GM18507 (cell line): ENCODE measurements at regions not wholly inside any gene's neighbourhood (a gene's known extent, or its start where the extent isn't known, plus 50 kb on each side); places are given as distances from the start of the nearest gene placed in this dataset.

Source experiments
- DNase-seq: peaks from one replicate; pipeline ENCODE4 v3.0.0; 2011; ENCODE audit warnings: low read depth; ENCODE audit not compliant: insufficient read length; ENCODE audit errors: extremely low spot score
- FAIRE-seq: peaks from 2 replicates; lab custom pipeline; 2011; peaks lifted over from hg19 to GRCh38; lab: Jason Lieb, UNC

DNA sequence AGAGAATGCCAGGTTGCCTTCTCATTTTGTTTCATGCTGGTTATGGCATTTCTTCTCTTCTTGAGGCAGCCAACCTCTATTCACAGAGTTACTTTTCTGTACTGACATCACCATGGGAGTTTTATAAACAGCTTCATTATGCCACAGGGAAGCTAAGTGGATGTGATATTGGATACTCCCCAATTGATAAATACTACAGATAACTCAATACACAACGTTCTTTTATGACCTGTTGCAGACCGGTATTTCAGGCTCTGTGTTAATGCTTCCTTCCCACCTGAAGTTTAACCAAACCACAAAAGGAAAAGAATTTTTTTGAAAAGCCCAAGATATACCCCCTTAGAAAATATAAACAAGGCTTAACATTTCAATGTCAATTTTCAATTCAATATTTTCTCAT lies 258.3 kb upstream of the SOX11 start:
- DNase-seq (no peak), FAIRE-seq (no peak)

- no peak for FAIRE-seq
- DNase-seq: no peak
These were observed 254.8 kb upstream of the SOX11 start for GRCh38 chr2:5437375-5437774.

- DNase-seq (no peak), FAIRE-seq (no peak)
These were observed 252.0 kb upstream of the SOX11 start for GRCh38 chr2:5440174-5440573.

- no peak for DNase-seq
- FAIRE-seq: no peak
These were observed 249.4 kb upstream of the SOX11 start for GRCh38 chr2:5442736-5443135.

- FAIRE-seq (no peak), DNase-seq (no peak)
These were observed 248.0 kb upstream of the SOX11 start for GRCh38 chr2:5444168-5444567.

DNA sequence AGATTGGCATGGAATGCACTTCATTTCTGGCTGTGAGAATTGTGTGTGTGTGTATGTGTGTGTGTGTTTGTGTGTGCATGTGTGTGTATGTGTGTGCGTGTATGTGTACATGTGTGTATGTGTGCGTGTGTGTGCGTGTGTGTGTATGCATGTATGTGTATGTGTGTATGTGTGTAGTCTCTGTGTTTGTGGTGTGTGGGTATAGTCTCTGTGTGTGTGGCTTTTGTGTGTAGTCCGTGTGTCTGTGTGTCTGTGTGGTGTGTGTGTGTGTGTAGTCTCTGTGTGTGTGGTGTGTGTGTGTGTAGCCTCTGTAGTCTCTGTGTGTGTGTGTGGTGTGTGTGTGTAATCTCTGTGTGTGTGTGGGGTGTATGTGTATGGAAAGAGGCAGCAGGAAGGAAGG lies 247.3 kb upstream of the SOX11 start:
- FAIRE-seq: no peak

GRCh38 chr2:5449867-5450266 lies 242.3 kb upstream of the SOX11 start:
- DNase-seq (no peak), FAIRE-seq (no peak)

More for the DNA sequence above, 247.3 kb upstream of the SOX11 start:
- DNase-seq: no peak

GRCh38 chr2:5453220-5454050 lies 238.7 kb upstream of the SOX11 start:
- DNase-seq: no peak
- FAIRE-seq: no peak

DNA sequence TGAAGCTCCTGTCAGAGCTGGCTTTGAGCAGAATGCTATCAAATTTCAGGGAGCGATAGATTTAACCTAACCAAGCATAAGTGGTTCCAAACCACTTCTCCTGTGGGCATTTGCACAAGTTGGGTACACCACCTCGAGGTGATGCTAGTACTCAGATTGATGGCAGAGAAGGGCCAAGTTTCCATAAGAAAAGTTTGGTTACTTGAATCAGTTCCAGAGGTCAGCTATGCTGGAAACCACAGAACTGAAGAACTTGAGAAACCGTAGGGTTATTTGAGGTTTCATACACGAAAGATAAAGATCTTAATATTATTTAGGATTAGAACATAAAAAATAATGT lies 238.2 kb upstream of the SOX11 start:
- FAIRE-seq (no peak), DNase-seq (no peak)

GRCh38 chr2:5459041-5459440 lies 233.1 kb upstream of the SOX11 start:
- FAIRE-seq (no peak), DNase-seq (no peak)

DNA sequence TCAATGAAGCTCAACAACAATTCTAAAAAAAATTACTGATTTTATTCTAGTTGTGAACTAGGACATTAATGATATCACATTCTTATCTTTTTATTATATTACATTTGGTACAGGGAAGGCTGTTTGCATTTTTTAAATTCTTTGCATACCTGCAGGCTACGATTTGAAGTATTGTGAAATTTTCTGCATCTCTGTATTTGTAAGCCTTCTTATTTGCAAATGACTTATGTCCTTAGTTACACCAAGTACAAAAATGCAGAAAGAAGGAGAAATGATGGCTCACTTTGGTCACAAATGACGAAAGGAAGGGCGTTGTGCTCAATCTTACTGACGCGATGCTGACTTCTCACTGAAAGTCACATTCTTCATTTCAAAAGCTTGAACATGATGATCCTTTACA lies 227.5 kb upstream of the SOX11 start:
- FAIRE-seq (no peak), DNase-seq (no peak)

DNA sequence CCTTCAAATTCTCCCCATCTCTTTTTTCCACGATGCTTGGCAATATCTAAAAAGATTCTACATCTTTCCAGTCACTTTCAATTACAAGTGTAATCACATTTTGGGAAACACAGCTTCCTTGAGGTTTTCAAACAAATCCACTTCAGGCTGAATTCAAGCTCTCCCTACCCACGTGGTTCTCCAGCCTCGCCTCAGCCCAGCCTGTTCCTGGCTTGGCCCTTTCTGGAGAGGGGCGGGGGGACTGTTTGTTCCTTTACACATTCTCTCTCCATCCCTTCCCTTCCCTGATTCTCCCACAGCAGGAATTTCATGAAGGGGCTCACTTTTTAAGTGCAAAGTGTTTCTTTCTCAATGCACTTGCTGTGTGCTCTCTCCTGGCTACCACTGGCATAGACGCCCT lies 226.3 kb upstream of the SOX11 start:
- DNase-seq (no peak), FAIRE-seq (no peak)

GRCh38 chr2:5467178-5467905 lies 224.8 kb upstream of the SOX11 start:
- FAIRE-seq (no peak), DNase-seq (no peak)

DNA sequence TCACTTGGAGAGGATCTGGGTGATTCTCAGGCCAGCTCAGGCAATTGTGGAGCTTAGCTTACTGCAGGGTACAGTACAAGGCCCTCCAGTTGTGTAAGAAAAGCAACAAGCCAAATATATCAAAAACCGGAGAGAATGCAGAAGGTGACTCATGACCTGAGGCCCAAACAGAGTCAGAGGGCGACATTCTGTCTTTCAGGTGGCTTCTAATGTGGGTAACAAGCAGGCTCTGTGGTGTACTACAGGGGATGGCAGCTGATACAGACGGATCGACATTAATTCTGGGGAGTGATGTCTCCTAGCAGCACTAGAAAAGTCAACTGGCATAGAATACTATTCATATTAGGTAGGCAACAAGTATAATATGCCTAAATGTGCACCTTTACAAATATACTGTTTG lies 219.5 kb upstream of the SOX11 start:
- FAIRE-seq (no peak), DNase-seq (no peak)

- FAIRE-seq: no peak
These were observed 218.5 kb upstream of the SOX11 start for GRCh38 chr2:5473635-5474034.

DNA sequence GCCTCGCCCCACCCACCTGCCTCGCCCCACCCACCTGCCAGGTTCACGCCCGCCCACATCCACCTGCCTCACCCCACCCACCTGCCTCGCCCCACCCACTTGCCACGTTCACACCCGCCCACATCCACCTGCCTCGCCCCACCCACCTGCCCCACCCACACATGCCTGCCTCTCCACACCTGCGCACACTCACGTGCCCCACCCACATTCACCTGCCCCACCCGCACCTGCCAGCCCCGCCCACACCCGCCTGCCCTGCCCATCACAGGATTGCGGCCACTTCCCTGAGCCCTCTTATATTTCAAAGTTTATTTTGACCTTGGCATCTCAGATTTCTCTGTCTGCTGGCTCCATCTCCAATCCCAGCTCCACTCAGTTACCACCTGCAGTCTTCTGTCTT lies 217.5 kb upstream of the SOX11 start:
- no peak for DNase-seq
- no peak for FAIRE-seq

More at GRCh38 chr2:5473635-5474034, 218.5 kb upstream of the SOX11 start:
- DNase-seq: no peak

GRCh38 chr2:5479265-5479928 lies 212.8 kb upstream of the SOX11 start:
- DNase-seq: no peak
- FAIRE-seq: no peak

GRCh38 chr2:5482929-5483331 lies 209.3 kb upstream of the SOX11 start:
- DNase-seq: no peak
- no peak for FAIRE-seq

- DNase-seq: no peak
- FAIRE-seq: no peak
These were observed 207.3 kb upstream of the SOX11 start for GRCh38 chr2:5484868-5485267.

- FAIRE-seq (no peak), DNase-seq (no peak)
These were observed 200.7 kb upstream of the SOX11 start for GRCh38 chr2:5491523-5491922.

DNA sequence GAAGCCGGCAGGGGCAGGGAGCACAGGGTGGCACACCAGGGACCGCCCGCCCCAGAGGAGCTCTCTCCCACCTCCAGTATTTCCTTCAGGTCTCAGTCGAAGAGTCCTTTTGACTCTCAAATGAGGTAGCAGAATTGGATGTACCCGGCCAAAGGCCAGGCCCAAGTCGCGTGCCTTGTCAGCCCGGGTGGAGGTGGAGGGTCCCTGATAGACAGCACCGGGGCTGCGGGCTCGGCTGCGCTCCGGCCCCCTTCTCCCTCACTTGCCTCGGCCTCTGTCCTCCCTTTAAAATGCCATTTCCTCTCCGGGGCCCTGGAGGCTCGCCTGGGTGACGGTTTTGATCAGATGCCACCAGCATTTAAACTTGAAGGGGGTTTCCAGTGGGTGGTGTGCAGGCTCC lies 198.9 kb upstream of the SOX11 start:
- DNase-seq: no peak
- FAIRE-seq: no peak
